ENCODE measurements at regions not wholly inside any gene's neighbourhood (a gene's known extent, or its start where the extent isn't known, plus 50 kb on each side); places are given as distances from the start of the nearest gene placed in this dataset.
"Not testable (repeated sequence)": the region's sequence is repeated elsewhere in the genome, so short reads cannot be mapped to it uniquely, and the experiment has no call there.

- DNase-seq (ENCODE audit: low spot score): no peak
Measured at GRCh38 chr19:28386066-28386465, 826.9 kb downstream of the UQCRFS1 start.

GRCh38 chr19:28377077-28377476, 835.9 kb downstream of the UQCRFS1 start:
- no peak for DNase-seq (ENCODE audit: low spot score)

- DNase-seq (ENCODE audit: low spot score): no peak
Measured at GRCh38 chr19:28374971-28375370, 838.0 kb downstream of the UQCRFS1 start.

- DNase-seq (ENCODE audit: low spot score): no peak
Measured at GRCh38 chr19:28372576-28373247, 840.2 kb downstream of the UQCRFS1 start.

GRCh38 chr19:28367146-28367545, 845.8 kb downstream of the UQCRFS1 start:
- DNase-seq (ENCODE audit: low spot score): no peak

GRCh38 chr19:28363254-28363653, 849.7 kb downstream of the UQCRFS1 start:
- DNase-seq (ENCODE audit: low spot score): no peak

- DNase-seq (ENCODE audit: low spot score): no peak
Measured at GRCh38 chr19:28359431-28360414, 853.2 kb downstream of the UQCRFS1 start.

- no peak for DNase-seq (ENCODE audit: low spot score)
Measured at GRCh38 chr19:28358633-28359032, 854.3 kb downstream of the UQCRFS1 start.

- no peak for DNase-seq (ENCODE audit: low spot score)
Measured at GRCh38 chr19:28351761-28352160, 861.2 kb downstream of the UQCRFS1 start.

- DNase-seq (ENCODE audit: low spot score): not testable (repeated sequence)
Measured at GRCh38 chr19:28351321-28351720, 861.6 kb downstream of the UQCRFS1 start.

GRCh38 chr19:28350673-28351072, 862.3 kb downstream of the UQCRFS1 start:
- no peak for DNase-seq (ENCODE audit: low spot score)

- no peak for DNase-seq (ENCODE audit: low spot score)
Measured at GRCh38 chr19:28350037-28350436, 862.9 kb downstream of the UQCRFS1 start.

- DNase-seq (ENCODE audit: low spot score): no peak
Measured at GRCh38 chr19:28349604-28350003, 863.3 kb downstream of the UQCRFS1 start.

GRCh38 chr19:28345811-28346210, 867.1 kb downstream of the UQCRFS1 start:
- no peak for DNase-seq (ENCODE audit: low spot score)

GRCh38 chr19:28341810-28342350, 871.1 kb downstream of the UQCRFS1 start:
- DNase-seq (ENCODE audit: low spot score): no peak

- no peak for DNase-seq (ENCODE audit: low spot score)
Measured at GRCh38 chr19:28334419-28334818, 878.5 kb downstream of the UQCRFS1 start.

GRCh38 chr19:28333909-28334308, 879.0 kb downstream of the UQCRFS1 start:
- DNase-seq (ENCODE audit: low spot score): no peak

GRCh38 chr19:28332886-28333285, 880.1 kb downstream of the UQCRFS1 start:
- no peak for DNase-seq (ENCODE audit: low spot score)

- no peak for DNase-seq (ENCODE audit: low spot score)
Measured at GRCh38 chr19:28332351-28332750, 880.6 kb downstream of the UQCRFS1 start.

- DNase-seq (ENCODE audit: low spot score): no peak
Measured at GRCh38 chr19:28331596-28331995, 881.4 kb downstream of the UQCRFS1 start.

GRCh38 chr19:28330831-28331230, 882.1 kb downstream of the UQCRFS1 start:
- no peak for DNase-seq (ENCODE audit: low spot score)

- DNase-seq (ENCODE audit: low spot score): no peak
Measured at GRCh38 chr19:28329429-28329828, 883.5 kb downstream of the UQCRFS1 start.

GRCh38 chr19:28327905-28328304, 885.0 kb downstream of the UQCRFS1 start:
- no peak for DNase-seq (ENCODE audit: low spot score)

Measured in putamen (tissue), 1 donor.